Brain pericyte (primary cell): ENCODE measurements at regions not wholly inside any gene's neighbourhood (a gene's known extent, or its start where the extent isn't known, plus 50 kb on each side); places are given as distances from the start of the nearest gene placed in this dataset.

ENCODE experiments used
- DNase-seq: peaks from one replicate; pipeline ENCODE4 v3.0.0-alpha.2; 2012; ENCODE audit warnings: low read depth, low spot score

GRCh38 chr1:218869276-218869675 lies 304.4 kb upstream of the LYPLAL1 start:
- DNase-seq: no peak

DNA sequence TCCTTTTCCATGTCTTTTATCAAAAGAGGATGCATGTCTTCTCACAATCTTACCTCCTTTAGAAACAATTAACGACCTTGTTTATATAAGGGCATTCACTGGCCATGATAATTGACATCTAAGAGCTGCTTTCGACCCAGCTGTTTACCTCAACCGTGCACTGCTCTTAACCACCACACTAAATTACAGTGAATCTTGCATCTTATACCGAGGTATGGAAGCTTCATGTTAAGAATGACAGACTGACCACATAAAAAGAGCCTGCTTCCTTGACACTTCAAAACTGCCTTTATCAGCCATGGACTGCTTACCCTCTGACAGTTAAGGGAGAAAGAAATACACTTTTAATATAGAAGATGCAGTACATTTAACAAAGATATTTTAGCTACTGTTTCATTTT lies 301.7 kb upstream of the LYPLAL1 start:
- DNase-seq: no peak

DNA sequence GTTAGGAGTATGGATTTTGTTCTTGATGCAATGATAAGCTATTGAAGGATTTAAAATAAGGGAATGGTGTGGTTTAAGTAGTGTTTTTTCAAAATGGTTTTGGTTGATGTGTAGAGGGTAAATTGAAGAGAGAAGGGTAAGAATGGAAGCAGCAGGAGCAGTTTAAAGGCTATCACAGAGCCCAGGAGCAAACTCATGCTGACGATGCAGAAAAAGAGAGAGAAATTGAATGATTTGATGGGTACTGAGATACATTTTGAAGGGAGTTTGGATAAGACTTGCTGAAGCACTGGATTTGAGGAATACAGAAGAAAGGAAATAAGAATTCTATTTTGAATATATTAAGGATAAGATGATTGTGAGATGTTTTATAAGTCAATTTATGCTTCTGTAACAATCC lies 300.8 kb upstream of the LYPLAL1 start:
- no peak for DNase-seq

DNA sequence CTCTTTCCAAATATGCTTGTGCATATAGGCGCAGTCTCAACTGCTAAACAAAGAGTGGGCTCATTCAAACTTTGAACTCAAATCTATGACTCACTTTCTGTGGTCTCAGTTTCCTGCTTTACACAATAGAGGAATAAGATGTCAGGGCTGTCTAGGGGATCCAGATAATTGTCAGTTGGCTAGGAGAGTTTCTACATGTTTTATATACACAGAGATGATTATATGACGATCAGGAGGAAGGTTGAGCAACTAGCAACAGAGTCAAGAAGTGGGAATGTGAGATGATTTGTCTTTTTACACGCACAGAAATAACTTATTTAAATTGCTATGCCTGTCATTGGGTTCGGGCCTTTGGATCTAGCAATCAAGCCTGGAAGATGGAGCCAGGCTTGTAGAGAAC lies 299.4 kb upstream of the LYPLAL1 start:
- no peak for DNase-seq

GRCh38 chr1:218874801-218875400 lies 298.8 kb upstream of the LYPLAL1 start:
- DNase-seq: no peak

GRCh38 chr1:218878369-218878768 lies 295.3 kb upstream of the LYPLAL1 start:
- no peak for DNase-seq

DNA sequence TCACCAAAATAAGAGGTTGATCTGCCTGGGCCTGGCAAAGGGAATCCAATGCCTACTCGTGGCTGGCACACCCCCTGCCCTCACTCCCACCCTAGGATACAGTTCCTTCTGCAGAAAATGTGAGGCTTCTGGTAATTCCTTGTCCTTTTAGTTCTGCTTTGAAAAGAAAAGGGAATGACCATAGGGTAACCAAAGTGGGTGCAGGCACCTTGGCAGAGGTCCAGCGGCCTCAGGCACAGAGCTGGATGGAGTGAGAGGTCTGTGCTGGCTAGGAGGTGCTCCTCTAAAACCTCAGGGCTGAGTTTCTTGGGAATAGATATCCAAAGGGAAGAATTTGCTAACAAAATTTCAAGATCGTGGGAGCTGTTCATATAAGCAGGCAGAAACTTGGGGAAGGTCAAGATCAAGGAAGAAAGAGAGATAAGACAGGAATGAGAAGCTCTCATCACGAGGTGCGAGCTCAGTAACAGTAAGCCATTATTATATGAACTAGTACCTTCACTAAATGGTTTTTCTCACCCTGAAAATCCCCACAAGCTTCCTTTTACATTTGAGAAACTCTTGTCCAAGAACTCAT lies 293.1 kb upstream of the LYPLAL1 start:
- no peak for DNase-seq

- DNase-seq: no peak
Observed at GRCh38 chr1:218882454-218882853, 291.2 kb upstream of the LYPLAL1 start.

GRCh38 chr1:218886101-218886871 lies 287.4 kb upstream of the LYPLAL1 start:
- no peak for DNase-seq

DNA sequence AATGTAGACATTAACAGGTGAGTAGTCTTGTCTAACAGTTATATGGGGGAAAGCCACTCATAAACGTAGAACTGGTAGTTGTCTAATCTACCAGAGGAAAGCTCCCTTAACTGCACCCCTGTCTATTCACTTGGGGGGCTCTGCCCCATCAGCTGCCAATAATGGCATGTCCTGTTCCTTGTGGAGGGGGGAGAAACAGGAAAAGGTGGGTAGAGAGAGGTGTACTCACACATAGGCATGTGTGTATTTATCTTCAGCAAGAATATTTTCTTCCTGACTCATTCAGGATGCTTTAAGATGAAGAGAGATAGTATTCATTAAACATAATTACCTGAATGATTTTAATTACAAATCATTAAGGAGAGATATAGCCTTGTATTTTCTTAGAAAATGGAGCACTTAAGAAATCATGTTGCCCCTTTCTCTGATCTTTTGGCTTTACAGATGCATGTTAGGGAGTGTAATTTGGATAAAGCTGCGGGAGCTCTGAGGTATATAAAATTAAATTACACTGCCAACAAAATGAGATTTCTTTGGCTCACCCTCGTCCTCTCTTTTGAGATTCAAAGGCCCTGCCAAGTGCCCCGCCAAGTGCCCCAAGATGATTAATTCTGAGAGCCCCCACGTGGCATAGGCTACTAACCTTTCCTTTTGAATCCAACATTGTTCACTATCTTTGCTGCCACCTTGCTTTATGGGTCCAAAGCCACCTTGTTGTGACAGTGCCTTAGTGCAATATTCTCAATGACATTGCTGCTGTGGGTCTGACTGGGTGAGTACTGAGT lies 286.3 kb upstream of the LYPLAL1 start:
- DNase-seq: no peak

DNA sequence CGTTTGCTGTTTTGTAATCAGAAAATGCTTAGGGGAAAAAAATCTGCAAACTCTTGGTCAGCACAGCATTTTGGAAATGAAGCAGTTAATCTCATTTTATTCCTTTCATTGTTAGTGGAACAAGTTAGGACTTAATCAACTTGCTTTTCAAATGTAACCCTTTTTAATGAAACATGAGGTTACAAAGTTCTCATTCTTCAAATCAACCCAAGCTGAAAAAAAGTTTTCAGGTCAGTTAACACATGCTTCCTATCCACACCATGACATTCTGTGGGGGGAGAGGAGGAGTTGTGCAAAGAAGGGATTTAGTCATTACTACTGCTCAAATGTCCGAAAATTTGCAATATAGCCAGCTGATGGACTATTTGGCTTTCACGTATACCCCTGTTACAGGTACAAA lies 283.2 kb upstream of the LYPLAL1 start:
- DNase-seq: no peak

GRCh38 chr1:218891577-218891976 lies 282.1 kb upstream of the LYPLAL1 start:
- no peak for DNase-seq

DNA sequence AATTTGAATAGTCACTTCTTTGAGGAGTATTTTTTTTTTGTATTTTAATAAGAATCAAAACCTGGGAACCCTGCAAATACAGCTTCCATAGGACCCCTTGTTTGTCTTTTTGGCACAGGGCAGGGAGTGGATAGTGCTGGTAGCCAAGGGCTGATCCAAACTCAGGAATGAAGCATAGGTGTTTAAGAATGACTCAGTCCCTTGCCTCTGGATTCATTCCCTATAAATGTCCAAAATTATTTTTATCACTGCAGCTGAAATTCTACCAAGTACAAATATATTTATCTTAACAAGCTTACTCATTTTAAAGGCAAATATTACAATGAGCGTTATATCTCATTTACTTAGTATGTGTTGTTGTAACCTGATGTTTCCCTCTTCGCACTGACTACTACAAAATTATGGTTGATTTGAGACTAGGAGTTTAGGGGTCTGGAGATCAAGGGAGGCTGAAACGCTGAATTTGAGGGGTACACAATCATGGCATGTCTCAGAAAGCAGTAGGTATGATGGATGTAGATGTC lies 278.6 kb upstream of the LYPLAL1 start:
- DNase-seq: no peak

GRCh38 chr1:218896202-218896601 lies 277.5 kb upstream of the LYPLAL1 start:
- DNase-seq: no peak

DNA sequence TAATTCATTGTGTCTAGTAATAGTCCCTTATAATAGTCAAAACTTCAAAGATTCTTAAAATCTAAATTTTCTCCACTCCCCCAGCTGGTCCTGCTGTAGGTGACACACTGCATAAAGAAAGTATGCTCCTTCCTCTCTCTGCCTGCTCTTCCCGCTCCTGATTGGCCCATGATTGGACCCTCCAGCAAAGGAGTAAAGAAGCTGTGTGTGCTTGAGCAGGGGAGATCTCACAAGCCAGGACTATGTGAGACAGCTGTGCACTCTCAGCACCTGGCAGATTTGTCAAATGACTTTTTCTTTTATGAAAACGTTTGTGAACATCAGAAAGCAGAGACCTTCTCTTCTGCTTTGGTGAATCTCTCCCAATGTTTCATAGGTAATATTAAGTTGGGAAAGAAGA lies 274.8 kb upstream of the LYPLAL1 start:
- no peak for DNase-seq

DNA sequence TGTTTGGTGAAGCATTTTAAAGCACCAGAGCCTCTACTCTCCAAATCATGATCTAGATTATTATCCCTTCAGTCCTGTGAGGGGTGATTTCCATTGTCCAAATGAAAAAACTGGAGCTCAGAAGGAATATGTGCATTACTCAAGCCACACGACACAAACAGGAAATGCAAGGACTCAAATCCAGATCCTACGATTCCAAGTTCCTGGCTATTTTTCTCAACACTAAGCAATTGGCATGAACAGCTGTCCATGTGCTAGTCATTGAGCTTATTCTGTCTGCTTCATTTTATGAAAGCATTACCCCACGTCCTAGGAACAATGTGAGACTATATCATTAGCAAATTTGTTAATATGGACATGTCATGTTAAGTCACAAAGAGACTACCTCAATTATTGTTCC lies 273.1 kb upstream of the LYPLAL1 start:
- DNase-seq: no peak

- no peak for DNase-seq
Observed at GRCh38 chr1:218904416-218904815, 269.3 kb upstream of the LYPLAL1 start.

- DNase-seq: no peak
Observed at GRCh38 chr1:218916720-218917119, 257.0 kb upstream of the LYPLAL1 start.

- no peak for DNase-seq
Observed at GRCh38 chr1:218917656-218918055, 256.0 kb upstream of the LYPLAL1 start.

- no peak for DNase-seq
Observed at GRCh38 chr1:218925777-218926176, 247.9 kb upstream of the LYPLAL1 start.

GRCh38 chr1:218926631-218927030 lies 247.0 kb upstream of the LYPLAL1 start:
- no peak for DNase-seq

GRCh38 chr1:218930000-218930399 lies 243.7 kb upstream of the LYPLAL1 start:
- DNase-seq: no peak
